Smooth muscle cell (in vitro differentiated cells): ENCODE measurements at regions not wholly inside any gene's neighbourhood (a gene's known extent, or its start where the extent isn't known, plus 50 kb on each side); places are given as distances from the start of the nearest gene placed in this dataset.

Experiments
- DNase-seq: peaks from one replicate; lab custom pipeline; 2025; ENCODE audit not compliant: unreplicated experiment; lab: John Stamatoyannopoulos, UW
- H2AFZ ChIP-seq: fragments of 200-600 bp; sonication (generic); 2 replicates; pipeline ENCODE4 v1.6.0; 2016; ENCODE audit warnings: antibody characterized with exemption, low read depth, mild to moderate bottlenecking
- H3F3A ChIP-seq: fragments of 200-600 bp; sonication (generic); 2 replicates; pipeline ENCODE4 v1.6.0; 2017; ENCODE audit warnings: antibody characterized with exemption, low read depth
- H3K27ac ChIP-seq: fragments of 200-600 bp; sonication (generic); 2 replicates; pipeline ENCODE4 v1.5.1; 2016; ENCODE audit warnings: low read depth, mild to moderate bottlenecking
- H3K27me3 ChIP-seq: fragments of 200-600 bp; sonication (generic); 2 replicates; pipeline ENCODE4 v1.6.1; 2016; ENCODE audit warnings: low read depth, mild to moderate bottlenecking
- H3K36me3 ChIP-seq: fragments of 200-600 bp; sonication (generic); 2 replicates; pipeline ENCODE4 v1.5.1; 2016; ENCODE audit warnings: low read depth
- H3K4me1 ChIP-seq: fragments of 200-600 bp; sonication (generic); 2 replicates; pipeline ENCODE4 v1.5.1; 2016; ENCODE audit warnings: low read depth
- H3K4me2 ChIP-seq: fragments of 200-600 bp; sonication (generic); 2 replicates; pipeline ENCODE4 v1.6.0; 2016; ENCODE audit warnings: mild to moderate bottlenecking
- H3K4me3 ChIP-seq: fragments of 200-600 bp; sonication (generic); 2 replicates; pipeline ENCODE4 v1.5.1; 2016; ENCODE audit warnings: mild to moderate bottlenecking
- H3K79me2 ChIP-seq: fragments of 200-600 bp; sonication (generic); 2 replicates; pipeline ENCODE4 v1.6.0; 2016; ENCODE audit warnings: low read depth, mild to moderate bottlenecking
- H3K9ac ChIP-seq: fragments of 200-600 bp; sonication (generic); 2 replicates; pipeline ENCODE4 v1.6.0; 2016; ENCODE audit warnings: low read depth
- H3K9me3 ChIP-seq: fragments of 200-600 bp; sonication (generic); replicated peaks from 2 replicates; pipeline ENCODE4 v1.5.1; 2016; ENCODE audit warnings: low read depth
- H4K20me1 ChIP-seq: fragments of 200-600 bp; sonication (generic); 2 replicates; pipeline ENCODE4 v1.6.0; 2016; ENCODE audit warnings: low read depth
- WGBS: methylation state at CpG from one replicate; pipeline ENCODE4 v1.1.7; 2016; ENCODE audit warnings: low lambda C conversion rate; 5-methylcytosine and 5-hydroxymethylcytosine counted together
- TF ChIP-seq, protein P1 (sequence below): fragments of 200-600 bp; sonication (generic); IDR thresholded peaks from 2 replicates; pipeline ENCODE4 v1.5.1; 2017; ENCODE audit warnings: borderline replicate concordance, mild to moderate bottlenecking, antibody characterized with exemption; ENCODE audit not compliant: insufficient read depth, poor library complexity, severe bottlenecking

DNA sequence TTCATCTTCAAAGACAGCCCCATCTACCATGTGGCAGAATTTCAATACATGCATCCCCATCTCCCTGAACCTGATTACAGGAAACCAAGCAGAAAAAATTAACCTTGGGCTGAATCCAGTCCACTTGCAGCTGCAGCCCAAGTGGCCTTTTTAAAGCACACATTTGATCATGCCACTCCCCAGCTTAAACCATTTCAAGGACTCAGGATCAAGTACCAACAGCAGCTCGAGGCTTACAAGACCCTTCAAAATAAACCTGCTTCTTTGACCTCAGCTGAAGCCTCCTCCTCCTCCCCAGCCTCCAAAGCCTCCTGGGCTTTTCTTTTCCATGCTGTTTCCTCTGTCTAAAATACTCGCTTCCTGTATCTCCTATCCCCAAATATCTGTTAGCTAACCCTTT lies 50.7 kb upstream of the KIT start:
- Histone ChIP-seq H3K9me3 (peaks cover 2% of the 10 kb centered on the region), H3K36me3 (no peaks in the 10 kb centered on the region), H3K27me3 (no peaks in the 10 kb centered on the region), H3K4me2 (no peak overlapping the region), H4K20me1 (no peaks in the 10 kb centered on the region), H3K4me1 (no peaks in the 10 kb centered on the region), H3K9ac (no peak overlapping the region), H2AFZ (no peak overlapping the region), H3K79me2 (no peaks in the 10 kb centered on the region), H3K27ac (no peak overlapping the region), H3K4me3 (no peak overlapping the region), H3F3A (no peaks in the 10 kb centered on the region)
- TF ChIP-seq, protein P1, sequence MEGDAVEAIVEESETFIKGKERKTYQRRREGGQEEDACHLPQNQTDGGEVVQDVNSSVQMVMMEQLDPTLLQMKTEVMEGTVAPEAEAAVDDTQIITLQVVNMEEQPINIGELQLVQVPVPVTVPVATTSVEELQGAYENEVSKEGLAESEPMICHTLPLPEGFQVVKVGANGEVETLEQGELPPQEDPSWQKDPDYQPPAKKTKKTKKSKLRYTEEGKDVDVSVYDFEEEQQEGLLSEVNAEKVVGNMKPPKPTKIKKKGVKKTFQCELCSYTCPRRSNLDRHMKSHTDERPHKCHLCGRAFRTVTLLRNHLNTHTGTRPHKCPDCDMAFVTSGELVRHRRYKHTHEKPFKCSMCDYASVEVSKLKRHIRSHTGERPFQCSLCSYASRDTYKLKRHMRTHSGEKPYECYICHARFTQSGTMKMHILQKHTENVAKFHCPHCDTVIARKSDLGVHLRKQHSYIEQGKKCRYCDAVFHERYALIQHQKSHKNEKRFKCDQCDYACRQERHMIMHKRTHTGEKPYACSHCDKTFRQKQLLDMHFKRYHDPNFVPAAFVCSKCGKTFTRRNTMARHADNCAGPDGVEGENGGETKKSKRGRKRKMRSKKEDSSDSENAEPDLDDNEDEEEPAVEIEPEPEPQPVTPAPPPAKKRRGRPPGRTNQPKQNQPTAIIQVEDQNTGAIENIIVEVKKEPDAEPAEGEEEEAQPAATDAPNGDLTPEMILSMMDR: no peak
- DNase-seq: no peak
- WGBS: 89% methylated on average over 2 of the region's 2 CpGs

DNA sequence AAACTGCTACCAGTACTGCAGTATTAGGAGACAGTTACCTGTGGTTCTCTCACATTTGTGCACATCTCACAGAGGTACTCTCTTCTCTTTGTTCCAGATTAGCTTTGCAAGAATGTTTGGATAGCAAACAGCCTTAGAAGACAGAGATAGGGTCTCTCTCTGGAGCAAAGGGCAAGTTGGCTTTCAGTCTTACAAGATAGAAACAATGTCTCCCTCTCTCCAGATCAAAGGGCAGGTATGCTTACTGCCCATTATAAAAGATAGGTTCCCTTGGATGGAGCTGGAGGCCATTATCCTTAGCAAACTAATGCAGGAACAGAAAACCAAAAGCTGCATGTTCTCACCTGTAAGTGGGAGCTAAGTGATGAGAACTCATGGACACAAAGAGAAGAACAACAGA lies 50.2 kb upstream of the KIT start:
- no peak for DNase-seq
- Histone ChIP-seq H4K20me1 (no peaks in the 10 kb centered on the region), H3K79me2 (no peaks in the 10 kb centered on the region), H2AFZ (no peak overlapping the region), H3K36me3 (no peaks in the 10 kb centered on the region), H3K4me3 (no peak overlapping the region), H3K9me3 (peaks cover 2% of the 10 kb centered on the region), H3K27ac (no peak overlapping the region), H3K27me3 (no peaks in the 10 kb centered on the region), H3K4me1 (no peaks in the 10 kb centered on the region), H3K9ac (no peak overlapping the region), H3K4me2 (no peak overlapping the region), H3F3A (no peaks in the 10 kb centered on the region)
- TF ChIP-seq, protein P1: no peak
